ENCODE measurements at regions not wholly inside any gene's neighbourhood (a gene's known extent, or its start where the extent isn't known, plus 50 kb on each side); places are given as distances from the start of the nearest gene placed in this dataset.
A peak's percentile ranks its signal among the peaks of the same experiment; 100 is the strongest.
"Not testable (repeated sequence)": the region's sequence is repeated elsewhere in the genome, so short reads cannot be mapped to it uniquely, and the experiment has no call there.

- Histone ChIP-seq H3K4me2 (ENCODE audit: low read length) (no peak overlapping the region), H3K4me1 (ENCODE audit: low read length) (peaks cover 58% of the 10 kb centered on the region), H2AFZ (ENCODE audit: low read depth, low read length) (peak overlapping the region; percentile 72; the same call in 1 of the 2 replicates), H3K9me3 (ENCODE audit: insufficient read depth, low read length) (peaks cover 3% of the 10 kb centered on the region; the same call in 1 of the 2 replicates), H3K36me3 (replicated peaks; ENCODE audit: low read depth, low read length) (no peaks in the 10 kb centered on the region), H3K79me2 (ENCODE audit: low read length) (no peaks in the 10 kb centered on the region), H3K27me3 (ENCODE audit: low read depth, low read length) (no peaks in the 10 kb centered on the region), H3K9ac (ENCODE audit: low read length) (no peak overlapping the region), H3K27ac (ENCODE audit: low read length) (no peak overlapping the region), H3K4me3 (ENCODE audit: low read length) (no peak overlapping the region), H4K20me1 (ENCODE audit: insufficient read depth, low read length) (no peaks in the 10 kb centered on the region)
- TF ChIP-seq CTCF (IDR thresholded peaks at IDR 0.05; ENCODE audit: low read depth, low read length): peak; percentile 80
- no peak for TF ChIP-seq EZH2phosphoT487 (IDR thresholded peaks at IDR 0.05; ENCODE audit: low read depth)
Measured at GRCh38 chr15:31439328-31439727, 112.7 kb downstream of the KLF13 start.

- H3K27ac ChIP-seq (ENCODE audit: low read length); H3K4me2 ChIP-seq (ENCODE audit: low read length); H3K79me2 ChIP-seq (ENCODE audit: low read length); H3K36me3 ChIP-seq (replicated peaks; ENCODE audit: low read depth, low read length); H3K9ac ChIP-seq (ENCODE audit: low read length); H4K20me1 ChIP-seq (ENCODE audit: insufficient read depth, low read length); H3K27me3 ChIP-seq (ENCODE audit: low read depth, low read length); H3K4me3 ChIP-seq (ENCODE audit: low read length); H2AFZ ChIP-seq (ENCODE audit: low read depth, low read length); H3K9me3 ChIP-seq (ENCODE audit: insufficient read depth, low read length): not testable (repeated sequence)
- peaks cover 49% of the 10 kb centered on the region for H3K4me1 ChIP-seq (ENCODE audit: low read length)
Measured at GRCh38 chr15:31440216-31440615, 113.6 kb downstream of the KLF13 start.

- no peak overlapping the region for H3K4me2 ChIP-seq (ENCODE audit: low read length)
- no peak overlapping the region for H3K4me3 ChIP-seq (ENCODE audit: low read length)
- TF ChIP-seq EZH2phosphoT487 (IDR thresholded peaks at IDR 0.05; ENCODE audit: low read depth): no peak
- no peaks in the 10 kb centered on the region for H3K27me3 ChIP-seq (ENCODE audit: low read depth, low read length)
- no peaks in the 10 kb centered on the region for H3K36me3 ChIP-seq (replicated peaks; ENCODE audit: low read depth, low read length)
- H3K79me2 ChIP-seq (ENCODE audit: low read length): no peaks in the 10 kb centered on the region
- H3K9ac ChIP-seq (ENCODE audit: low read length): no peak overlapping the region
- H3K27ac ChIP-seq (ENCODE audit: low read length): no peak overlapping the region
- H3K4me1 ChIP-seq (ENCODE audit: low read length): peaks cover 44% of the 10 kb centered on the region
- H2AFZ ChIP-seq (ENCODE audit: low read depth, low read length): no peak overlapping the region
- no peaks in the 10 kb centered on the region for H4K20me1 ChIP-seq (ENCODE audit: insufficient read depth, low read length)
- peaks cover 3% of the 10 kb centered on the region; the same call in 1 of the 2 replicates for H3K9me3 ChIP-seq (ENCODE audit: insufficient read depth, low read length)
Measured at GRCh38 chr15:31440754-31441311, 114.2 kb downstream of the KLF13 start.

GRCh38 chr15:31442226-31442625 is 115.6 kb downstream of the KLF13 start:
- Histone ChIP-seq H3K27ac (ENCODE audit: low read length) (no peak overlapping the region), H2AFZ (ENCODE audit: low read depth, low read length) (no peak overlapping the region), H3K27me3 (ENCODE audit: low read depth, low read length) (no peaks in the 10 kb centered on the region), H3K4me1 (ENCODE audit: low read length) (peaks cover 30% of the 10 kb centered on the region), H3K9ac (ENCODE audit: low read length) (no peak overlapping the region), H3K36me3 (replicated peaks; ENCODE audit: low read depth, low read length) (no peaks in the 10 kb centered on the region), H3K4me3 (ENCODE audit: low read length) (no peak overlapping the region), H3K9me3 (ENCODE audit: insufficient read depth, low read length) (peaks cover 3% of the 10 kb centered on the region; the same call in 1 of the 2 replicates), H3K79me2 (ENCODE audit: low read length) (no peaks in the 10 kb centered on the region), H3K4me2 (ENCODE audit: low read length) (no peak overlapping the region), H4K20me1 (ENCODE audit: insufficient read depth, low read length) (no peaks in the 10 kb centered on the region)
- TF ChIP-seq EZH2phosphoT487 (IDR thresholded peaks at IDR 0.05; ENCODE audit: low read depth) (no peak), CTCF (IDR thresholded peaks at IDR 0.05; ENCODE audit: low read depth, low read length) (no peak)

GRCh38 chr15:31442699-31443111 is 116.1 kb downstream of the KLF13 start:
- no peak overlapping the region for H3K4me3 ChIP-seq (ENCODE audit: low read length)
- peak overlapping the region; percentile 8; the same call in 1 of the 2 replicates for H3K4me2 ChIP-seq (ENCODE audit: low read length)
- H3K4me1 ChIP-seq (ENCODE audit: low read length): peaks cover 26% of the 10 kb centered on the region
- H3K27ac ChIP-seq (ENCODE audit: low read length): no peak overlapping the region
- H3K36me3 ChIP-seq (replicated peaks; ENCODE audit: low read depth, low read length): no peaks in the 10 kb centered on the region
- TF ChIP-seq CTCF (IDR thresholded peaks at IDR 0.05; ENCODE audit: low read depth, low read length): no peak
- no peak for TF ChIP-seq EZH2phosphoT487 (IDR thresholded peaks at IDR 0.05; ENCODE audit: low read depth)
- no peaks in the 10 kb centered on the region for H3K79me2 ChIP-seq (ENCODE audit: low read length)
- 0 out of 2 replicates have a peak overlapping the region, but pooled peaks have one; percentile 20 for H2AFZ ChIP-seq (ENCODE audit: low read depth, low read length)
- H4K20me1 ChIP-seq (ENCODE audit: insufficient read depth, low read length): no peaks in the 10 kb centered on the region
- H3K27me3 ChIP-seq (ENCODE audit: low read depth, low read length): no peaks in the 10 kb centered on the region
- peaks cover 3% of the 10 kb centered on the region; the same call in 1 of the 2 replicates for H3K9me3 ChIP-seq (ENCODE audit: insufficient read depth, low read length)
- H3K9ac ChIP-seq (ENCODE audit: low read length): no peak overlapping the region
